NB4 (cell line): ENCODE measurements at regions not wholly inside any gene's neighbourhood (a gene's known extent, or its start where the extent isn't known, plus 50 kb on each side); places are given as distances from the start of the nearest gene placed in this dataset.

Source experiments
- DNase-seq: peaks from one replicate; pipeline ENCODE4 v3.0.0; 2010; ENCODE audit warnings: low read depth
- H3K4me3 ChIP-seq: one replicate; pipeline ENCODE4 v1.5.1; 2011; ENCODE audit warnings: mild to moderate bottlenecking, low read depth, low read length, moderate library complexity
- CTCF ChIP-seq: IDR thresholded peaks from one replicate; pipeline ENCODE4 v1.5.1; 2012; ENCODE audit warnings: low read depth, low read length
- MAX ChIP-seq: IDR thresholded peaks from 2 replicates; pipeline ENCODE4 v1.6.1; 2011; ENCODE audit warnings: low read depth, low read length
- MYC ChIP-seq: IDR thresholded peaks from 2 replicates; pipeline ENCODE4 v1.6.1; 2011; ENCODE audit warnings: low read depth, low read length
- POLR2A ChIP-seq: IDR thresholded peaks from 2 replicates; pipeline ENCODE4 v1.6.1; 2011; ENCODE audit warnings: mild to moderate bottlenecking; ENCODE audit not compliant: insufficient read length; ENCODE audit errors: extremely low read depth

GRCh38 chr16:86926181-86927094 is 348.1 kb downstream of the FOXL1 start:
- TF ChIP-seq MAX (no peak), CTCF (no peak), POLR2A (no peak), MYC (no peak)
- H3K4me3 ChIP-seq, result no peak overlapping the region
- DNase-seq, result no peak

- no peak overlapping the region for H3K4me3 ChIP-seq
- no peak for DNase-seq
Observed at GRCh38 chr16:86927699-86928098, 349.4 kb downstream of the FOXL1 start.

DNA sequence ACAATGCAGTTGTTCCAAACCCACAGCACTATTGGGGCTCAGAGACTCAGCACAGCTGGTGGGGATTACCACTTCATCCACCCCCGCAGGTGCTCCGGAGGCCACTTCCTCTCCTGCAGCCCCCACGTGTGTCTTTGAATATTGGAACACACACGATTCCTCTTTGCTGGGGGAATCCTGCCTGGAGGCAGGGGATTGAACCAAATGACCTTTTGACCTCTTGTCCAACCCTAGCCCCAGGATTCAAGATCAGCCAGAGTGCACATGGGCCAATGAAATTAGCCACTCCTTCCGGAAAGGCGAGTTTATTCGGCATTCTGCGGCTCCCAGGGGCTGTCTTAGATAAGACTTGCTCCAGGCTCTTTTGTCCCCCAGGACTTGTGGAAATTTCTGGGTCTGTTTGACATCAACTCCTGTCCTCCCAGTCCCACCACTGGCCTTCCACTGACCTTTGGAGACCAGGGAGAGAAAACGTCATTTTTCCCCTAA is 350.2 kb downstream of the FOXL1 start:
- DNase-seq, result peak; percentile 39
- H3K4me3 ChIP-seq, result no peak overlapping the region
- TF ChIP-seq MYC, result no peak
- no peak for TF ChIP-seq MAX
- no peak for TF ChIP-seq POLR2A
- TF ChIP-seq CTCF, result no peak

More at GRCh38 chr16:86927699-86928098, 349.4 kb downstream of the FOXL1 start:
- no peak for TF ChIP-seq MYC
- no peak for TF ChIP-seq CTCF
- TF ChIP-seq POLR2A, result no peak
- no peak for TF ChIP-seq MAX

GRCh38 chr16:86929057-86929871 is 350.9 kb downstream of the FOXL1 start:
- peak; percentile 16 for DNase-seq
- TF ChIP-seq MYC, result no peak
- no peak for TF ChIP-seq POLR2A
- TF ChIP-seq CTCF, result no peak
- no peak for TF ChIP-seq MAX
- H3K4me3 ChIP-seq, result no peak overlapping the region

GRCh38 chr16:86930001-86930400 is 351.7 kb downstream of the FOXL1 start:
- H3K4me3 ChIP-seq, result no peak overlapping the region
- TF ChIP-seq CTCF (no peak), POLR2A (no peak), MYC (no peak), MAX (no peak)
- no peak for DNase-seq
